ENCODE measurements at regions not wholly inside any gene's neighbourhood (a gene's known extent, or its start where the extent isn't known, plus 50 kb on each side); places are given as distances from the start of the nearest gene placed in this dataset.

DNA sequence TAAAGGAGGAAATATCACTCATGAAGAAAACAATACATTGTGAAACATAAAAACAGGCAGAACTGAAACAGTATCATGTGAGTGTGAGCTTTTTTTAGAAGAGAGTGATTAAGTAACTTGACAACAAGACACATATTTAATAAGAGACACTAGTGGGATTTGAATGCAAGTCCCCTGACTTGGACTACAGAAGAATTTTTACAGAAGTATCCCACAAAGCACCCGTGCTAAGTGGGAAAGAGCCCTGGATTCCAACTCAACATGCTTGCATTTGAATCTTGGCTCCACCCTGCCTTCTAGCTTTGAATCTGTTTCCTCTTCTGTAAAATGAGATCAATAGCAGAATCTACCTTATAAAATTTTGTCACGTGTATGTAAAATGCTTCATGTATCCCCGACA is 166.2 kb downstream of the ZNF365 start:
- in situ Hi-C loops (cut with MboI; ENCODE audit: low pct_unique_long_range_greater_than_20kb, low sequenced_read_pairs) = no loop called here
- no peak for DNase-seq

DNA sequence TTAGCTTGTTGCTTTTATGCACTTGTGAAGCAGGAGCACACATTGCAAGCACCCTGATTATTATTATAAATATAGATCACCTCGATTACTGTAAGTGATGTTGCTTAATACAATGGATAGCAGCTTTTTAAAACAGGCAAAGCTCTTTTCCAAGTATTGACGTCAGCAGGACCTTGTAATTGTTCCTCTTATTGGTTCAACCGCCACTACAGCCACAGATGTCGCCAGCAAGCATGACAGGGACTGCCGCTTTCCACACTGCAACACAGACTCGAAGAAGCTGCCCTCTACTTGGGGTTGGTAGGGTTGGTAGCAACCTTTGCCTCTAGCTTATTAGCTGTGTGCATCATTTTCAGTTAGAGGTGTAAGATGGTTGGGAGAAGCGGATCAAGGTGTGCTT is 167.6 kb downstream of the ZNF365 start:
- in situ Hi-C loops (cut with MboI; ENCODE audit: low pct_unique_long_range_greater_than_20kb, low sequenced_read_pairs) = no loop called here

DNA sequence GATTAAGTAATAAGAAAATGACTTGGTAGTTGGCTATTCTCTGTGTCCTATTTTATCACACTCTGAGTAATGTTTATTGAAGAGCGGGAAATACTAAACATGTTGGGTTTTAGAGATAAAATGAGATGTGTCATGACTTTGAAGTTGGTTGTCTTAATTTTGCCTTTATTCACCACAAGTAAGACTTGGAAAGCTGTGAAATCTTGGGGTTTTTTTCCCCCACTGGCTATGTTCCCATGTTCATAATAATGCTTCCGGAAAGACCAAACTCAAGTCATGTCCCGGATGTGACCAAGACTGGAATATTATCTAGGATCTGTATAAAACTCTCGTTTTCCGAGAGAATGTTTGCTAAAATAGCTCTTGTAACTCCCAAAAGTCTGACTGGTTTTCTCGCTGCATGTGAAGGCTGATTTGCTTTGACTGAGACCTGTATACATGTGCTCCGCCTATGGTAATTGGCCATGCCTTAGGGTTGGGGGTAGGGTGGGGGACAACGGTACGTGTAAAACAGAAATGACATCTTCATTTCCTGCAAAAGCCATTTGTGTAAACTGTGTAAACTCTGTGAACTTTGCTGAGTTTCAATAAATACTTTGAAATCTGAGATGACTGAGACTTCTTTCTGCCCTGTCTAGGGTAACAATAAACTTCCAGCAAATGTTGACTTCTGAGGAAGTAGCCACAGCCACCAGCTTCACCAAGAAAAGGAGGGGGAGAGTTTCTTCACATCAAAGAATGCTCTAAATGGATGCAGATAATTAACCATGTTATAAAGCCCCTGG is 169.6 kb downstream of the ZNF365 start:
- DNase-seq = no peak
- in situ Hi-C loops (cut with MboI; ENCODE audit: low pct_unique_long_range_greater_than_20kb, low sequenced_read_pairs) = no loop called here

More for the DNA sequence above, 167.6 kb downstream of the ZNF365 start:
- peak; percentile 27 for DNase-seq

DNA sequence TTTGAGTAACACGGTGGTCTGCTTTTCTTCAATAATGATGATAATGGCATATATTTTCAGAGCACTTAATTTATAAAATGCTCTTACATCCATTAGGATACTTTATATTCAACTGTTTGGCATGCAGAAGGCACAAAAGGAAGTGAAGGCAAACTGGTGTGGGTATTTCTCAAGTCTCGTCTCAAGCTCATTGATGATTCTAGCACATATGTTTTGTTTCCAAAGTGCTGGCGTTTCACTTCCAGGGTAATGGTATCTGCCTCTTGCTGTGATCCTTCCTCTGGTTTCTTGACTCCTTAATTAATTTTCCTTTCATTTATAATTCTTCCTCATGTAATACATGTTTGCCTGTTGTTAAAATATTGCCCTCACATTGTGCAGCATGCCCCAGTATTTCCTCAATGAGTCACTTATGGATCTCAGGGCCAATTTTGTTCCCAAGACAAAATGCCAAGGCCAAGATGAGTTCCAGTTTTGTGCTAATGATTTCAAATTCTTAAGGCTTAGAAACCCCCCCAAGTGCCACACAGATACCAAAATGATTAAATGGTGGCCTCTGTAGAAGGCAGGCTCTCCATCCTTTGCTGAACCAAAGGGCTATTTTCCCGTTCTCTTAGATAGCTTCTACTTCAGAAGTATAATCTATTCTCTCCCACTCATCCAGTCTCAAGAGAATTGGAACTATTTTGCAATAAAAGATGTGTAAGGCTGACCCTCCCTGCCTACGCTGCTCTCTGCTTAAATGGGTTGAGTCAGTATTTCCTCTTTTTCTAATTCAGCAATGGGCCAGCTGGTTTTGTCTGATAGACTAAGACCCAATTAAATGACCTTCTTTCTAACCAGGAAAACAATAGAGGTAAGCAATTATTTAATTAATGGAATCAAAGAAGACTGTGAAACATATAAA is 171.2 kb downstream of the ZNF365 start:
- DNase-seq = peak; percentile 1
- in situ Hi-C loops (cut with MboI; ENCODE audit: low pct_unique_long_range_greater_than_20kb, low sequenced_read_pairs) = no loop called here

DNA sequence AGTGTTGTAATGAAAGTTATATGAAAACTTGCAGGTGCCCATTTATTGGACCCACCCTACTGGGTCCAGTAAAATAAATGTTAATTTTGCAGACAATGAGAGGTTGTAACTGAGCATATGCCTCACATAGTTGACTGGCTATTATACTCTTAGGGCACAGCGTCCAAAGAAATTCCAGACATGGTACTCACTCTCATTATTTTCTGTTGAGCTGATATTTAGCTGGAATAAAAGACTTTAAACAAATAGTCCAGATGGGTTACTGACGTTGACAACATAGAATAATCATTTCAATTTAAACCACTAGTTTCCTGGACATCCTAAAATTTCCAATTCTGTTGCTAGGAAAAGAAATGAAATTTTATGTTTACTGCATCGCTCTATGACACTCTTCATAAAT is 174.5 kb downstream of the ZNF365 start:
- in situ Hi-C loops (cut with MboI; ENCODE audit: low pct_unique_long_range_greater_than_20kb, low sequenced_read_pairs) = no loop called here

DNA sequence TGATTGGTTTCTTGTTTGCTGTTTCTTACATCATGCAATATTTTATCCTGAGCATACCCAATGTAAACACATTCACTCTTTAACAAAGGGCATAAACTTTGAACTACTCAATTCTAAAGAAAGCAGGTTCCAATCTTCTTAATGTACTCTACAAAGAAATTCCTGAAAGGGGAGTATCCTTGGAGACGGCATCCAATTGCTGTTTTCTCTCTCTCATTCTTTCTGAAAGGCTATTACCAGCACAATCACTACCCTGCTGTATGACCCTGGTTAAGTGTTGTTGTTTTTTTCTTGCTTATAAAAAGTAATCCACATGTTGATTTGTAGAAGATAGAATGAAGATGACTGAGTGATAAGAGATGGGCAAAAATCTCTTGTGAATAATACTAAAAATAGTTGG is 176.0 kb downstream of the ZNF365 start:
- in situ Hi-C loops (cut with MboI; ENCODE audit: low pct_unique_long_range_greater_than_20kb, low sequenced_read_pairs) = no loop called here
- no peak for DNase-seq

More for the DNA sequence above, 174.5 kb downstream of the ZNF365 start:
- no peak for DNase-seq

DNA sequence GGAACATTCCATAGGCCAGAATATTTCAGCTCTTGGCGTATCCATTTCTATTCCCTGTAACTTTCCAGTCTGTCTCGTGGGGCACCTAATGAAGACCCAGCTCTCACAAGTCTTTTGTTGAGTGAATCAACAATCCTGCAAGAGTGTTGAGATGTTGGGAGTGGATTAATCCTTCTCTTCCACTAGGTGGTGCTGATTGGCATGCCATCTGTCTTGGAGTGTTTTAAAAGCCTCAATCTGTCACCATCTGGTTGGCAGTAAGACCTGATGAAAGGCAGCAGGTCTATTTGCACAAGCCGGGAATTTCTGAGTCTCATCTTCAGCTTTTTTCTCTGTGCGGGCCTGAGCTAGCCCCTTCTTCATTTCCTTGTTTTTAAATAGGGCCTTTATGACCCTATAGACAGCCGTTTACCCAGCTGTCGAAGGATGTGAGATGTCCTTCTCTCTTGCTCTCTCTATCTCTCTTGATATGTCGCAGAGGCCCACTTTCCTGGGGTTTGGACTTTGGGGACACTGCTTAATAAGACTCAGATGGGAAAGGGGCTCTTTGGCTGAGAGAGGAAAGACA is 180.5 kb downstream of the ZNF365 start:
- in situ Hi-C loops (cut with MboI; ENCODE audit: low pct_unique_long_range_greater_than_20kb, low sequenced_read_pairs) = no loop called here
- DNase-seq = peak; percentile 27

DNA sequence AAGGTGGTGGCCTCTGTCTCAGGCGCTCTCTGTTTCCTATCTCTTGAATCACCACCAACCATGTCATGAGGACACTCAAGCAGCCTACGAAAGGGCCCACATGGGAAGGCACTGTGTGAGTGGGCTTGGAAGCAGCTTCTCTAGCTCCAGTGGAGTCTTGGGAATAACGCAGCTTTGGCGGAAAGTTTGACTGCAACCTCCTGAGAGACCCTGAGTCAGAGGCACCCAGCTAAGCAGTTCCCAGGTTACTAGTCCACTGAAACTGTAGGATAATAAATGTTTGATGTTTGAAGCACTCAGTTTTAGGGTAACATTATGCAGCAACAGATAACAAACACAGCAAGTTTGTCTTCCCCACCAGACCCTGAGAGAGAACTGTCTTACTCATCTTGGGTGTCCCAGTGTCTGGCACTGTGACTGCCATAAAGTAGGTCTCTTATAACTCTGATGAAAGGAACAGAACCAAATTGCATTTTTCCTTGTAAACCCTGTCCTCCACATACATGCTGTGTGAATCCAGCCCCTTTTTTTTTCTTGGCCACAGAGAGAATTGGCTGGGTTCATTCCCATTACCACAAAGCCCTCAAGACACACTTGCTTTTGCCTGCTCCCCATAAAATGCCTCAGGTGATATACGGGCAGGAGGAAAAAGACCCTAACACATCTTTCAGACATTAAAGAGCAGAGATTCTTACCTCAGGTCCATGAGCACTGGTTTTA is 185.5 kb downstream of the ZNF365 start:
- DNase-seq = no peak
- in situ Hi-C loops (cut with MboI; ENCODE audit: low pct_unique_long_range_greater_than_20kb, low sequenced_read_pairs) = no loop called here

DNA sequence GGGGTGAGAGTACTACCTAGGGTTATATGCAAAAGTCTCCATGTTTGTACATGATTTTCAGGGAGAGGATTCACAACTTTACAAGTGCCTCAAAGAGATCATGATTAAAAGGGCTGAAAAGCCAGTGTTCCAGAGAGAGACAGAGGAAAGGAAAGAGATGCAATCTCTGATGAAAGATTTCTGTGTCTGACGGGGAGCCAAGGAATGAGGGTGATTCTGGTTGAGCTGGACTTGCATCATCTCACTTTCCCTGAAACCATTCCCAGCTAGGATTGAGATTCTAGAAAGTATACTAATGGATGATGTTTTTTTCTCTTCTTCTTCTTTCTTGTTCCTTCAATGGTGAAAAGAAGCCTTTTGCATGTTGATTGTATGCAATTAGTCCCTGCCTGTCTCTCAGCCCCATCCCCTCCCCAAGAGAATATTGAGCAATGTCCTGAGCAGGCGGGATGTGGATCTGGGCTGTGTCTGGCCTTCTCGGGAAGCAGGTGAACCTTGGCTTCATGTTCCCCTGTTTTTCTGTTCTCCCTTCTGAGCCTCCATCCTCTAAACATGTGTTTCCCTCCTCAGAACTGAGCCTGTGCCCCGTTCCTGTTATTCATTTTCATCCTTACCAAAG is 186.1 kb downstream of the ZNF365 start:
- in situ Hi-C loops (cut with MboI; ENCODE audit: low pct_unique_long_range_greater_than_20kb, low sequenced_read_pairs) = no loop called here
- no peak for DNase-seq

DNA sequence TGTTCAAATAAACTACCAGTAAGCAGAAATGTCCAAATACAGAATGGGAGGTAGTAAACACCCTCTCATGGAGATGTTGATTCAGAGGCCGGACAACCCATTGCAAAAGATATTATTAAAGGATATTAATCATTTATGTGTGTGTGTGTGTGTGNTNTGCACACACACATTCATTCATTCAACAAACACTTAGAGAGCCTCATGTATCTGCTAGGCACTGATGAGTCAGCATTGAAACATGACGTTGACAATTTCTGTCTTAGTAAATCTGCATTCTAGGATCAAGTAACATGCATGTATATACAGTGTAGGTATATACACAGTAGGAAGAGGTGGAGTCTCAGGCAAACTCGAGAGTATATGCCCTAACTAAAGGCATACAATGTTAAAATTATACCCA is 187.0 kb downstream of the ZNF365 start:
- DNase-seq = no peak
- in situ Hi-C loops (cut with MboI; ENCODE audit: low pct_unique_long_range_greater_than_20kb, low sequenced_read_pairs) = no loop called here

DNA sequence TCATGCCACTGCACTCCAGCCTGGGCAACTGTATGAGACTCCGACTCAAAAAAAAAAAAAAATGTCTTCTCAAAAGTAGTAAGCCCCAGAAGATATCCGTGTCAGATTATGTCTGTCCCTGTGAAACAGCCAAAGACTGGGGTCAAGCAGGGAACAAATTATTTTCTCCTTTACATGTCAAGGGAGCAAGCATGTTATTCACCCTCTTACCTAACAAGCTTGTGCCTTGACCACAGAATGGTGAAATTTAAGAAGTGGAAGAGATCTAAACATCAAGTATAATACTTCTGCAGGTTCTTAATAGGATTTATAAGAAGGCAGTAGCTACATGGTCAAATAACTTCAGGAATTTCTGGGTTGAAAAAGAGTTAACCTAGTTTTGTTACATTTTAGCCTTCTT is 187.9 kb downstream of the ZNF365 start:
- in situ Hi-C loops (cut with MboI; ENCODE audit: low pct_unique_long_range_greater_than_20kb, low sequenced_read_pairs) = no loop called here
- DNase-seq = no peak

DNA sequence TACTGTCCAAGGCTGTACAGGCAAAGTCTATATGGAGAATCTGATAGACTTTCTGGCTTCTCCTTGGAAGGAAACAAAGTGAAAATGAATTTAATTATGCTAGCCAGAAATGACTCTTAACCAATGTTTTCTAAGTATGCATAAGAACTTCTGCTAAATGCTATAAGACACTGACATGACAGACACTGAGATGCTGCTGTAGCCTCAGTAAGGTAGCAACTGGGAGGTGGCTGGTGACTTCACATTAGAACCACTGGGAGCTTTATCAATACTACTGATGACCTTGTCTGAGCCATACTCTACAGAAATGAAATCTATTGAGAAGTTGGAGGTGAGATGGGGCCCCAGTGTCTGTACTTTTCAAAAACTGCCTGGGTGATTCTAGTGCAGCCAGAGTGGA is 188.6 kb downstream of the ZNF365 start:
- DNase-seq = no peak
- in situ Hi-C loops (cut with MboI; ENCODE audit: low pct_unique_long_range_greater_than_20kb, low sequenced_read_pairs) = no loop called here

DNA sequence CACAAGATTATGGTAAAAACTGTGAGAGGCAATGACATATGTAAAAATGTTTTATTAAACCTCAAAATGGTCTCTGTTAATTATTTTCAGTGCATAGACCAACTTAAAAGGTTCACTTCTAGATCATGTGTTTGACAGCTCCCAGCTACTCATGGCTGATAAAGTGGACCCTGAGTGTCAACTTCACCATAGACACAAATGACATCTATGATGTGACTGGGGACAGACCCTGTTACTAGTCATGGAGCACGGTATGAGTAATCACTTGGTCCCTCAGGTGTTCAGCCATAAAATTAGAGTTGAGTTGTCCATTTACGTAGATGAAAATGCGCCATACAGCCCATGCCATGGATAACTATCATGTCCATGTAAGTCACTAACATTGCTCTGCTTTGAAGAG is 199.8 kb downstream of the ZNF365 start:
- in situ Hi-C loops (cut with MboI; ENCODE audit: low pct_unique_long_range_greater_than_20kb, low sequenced_read_pairs) = no loop called here

DNA sequence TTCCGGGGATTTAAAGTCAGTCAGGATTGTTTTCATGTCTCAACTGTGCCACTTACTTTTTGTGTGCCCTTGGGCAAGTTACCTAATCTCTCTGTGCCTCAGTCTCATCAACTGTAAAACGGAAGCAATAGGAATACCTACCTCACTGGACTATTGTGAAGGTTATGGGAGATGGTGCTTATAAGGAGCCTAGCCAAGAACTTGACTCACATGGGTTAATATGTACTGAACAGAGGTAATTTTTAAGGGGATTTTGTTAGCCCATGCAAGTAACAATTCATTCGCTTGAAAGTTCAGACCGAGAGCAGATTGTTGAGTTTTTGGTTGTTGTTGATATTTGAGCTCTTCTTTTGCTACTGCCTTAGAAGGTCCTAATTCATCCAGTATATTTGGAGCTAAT is 202.9 kb downstream of the ZNF365 start:
- in situ Hi-C loops (cut with MboI; ENCODE audit: low pct_unique_long_range_greater_than_20kb, low sequenced_read_pairs) = no loop called here
- no peak for DNase-seq

More for the DNA sequence above, 199.8 kb downstream of the ZNF365 start:
- DNase-seq = no peak

DNA sequence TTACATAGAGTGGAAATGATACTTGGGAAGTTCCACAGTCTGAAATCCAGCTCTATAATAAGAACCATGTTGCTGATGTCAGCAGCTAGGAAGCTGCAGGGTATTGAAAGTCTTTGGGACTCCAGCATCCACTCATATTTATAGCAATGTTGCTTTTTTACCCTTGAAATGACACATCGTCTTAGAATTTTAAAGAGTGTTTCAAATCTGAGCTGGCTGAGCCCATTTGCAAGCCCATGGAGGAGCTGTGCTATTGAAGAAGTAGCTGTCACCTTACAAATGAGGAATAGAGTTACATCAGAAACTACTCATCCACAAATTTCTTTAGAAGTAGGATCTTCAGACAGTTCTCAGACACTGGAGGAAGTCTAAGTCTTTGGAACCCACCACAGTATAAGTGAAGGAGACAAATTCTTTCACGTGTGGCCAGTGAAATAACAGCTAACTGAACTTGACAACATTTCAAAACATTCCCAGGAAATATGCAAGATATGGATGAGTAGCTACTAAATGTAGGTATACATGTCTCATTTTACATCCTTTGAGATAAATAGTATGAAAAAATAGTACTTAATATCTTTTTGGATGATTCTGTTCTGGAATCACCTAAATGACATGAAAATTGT is 203.6 kb downstream of the ZNF365 start:
- in situ Hi-C loops (cut with MboI; ENCODE audit: low pct_unique_long_range_greater_than_20kb, low sequenced_read_pairs) = no loop called here
- no peak for DNase-seq

DNA sequence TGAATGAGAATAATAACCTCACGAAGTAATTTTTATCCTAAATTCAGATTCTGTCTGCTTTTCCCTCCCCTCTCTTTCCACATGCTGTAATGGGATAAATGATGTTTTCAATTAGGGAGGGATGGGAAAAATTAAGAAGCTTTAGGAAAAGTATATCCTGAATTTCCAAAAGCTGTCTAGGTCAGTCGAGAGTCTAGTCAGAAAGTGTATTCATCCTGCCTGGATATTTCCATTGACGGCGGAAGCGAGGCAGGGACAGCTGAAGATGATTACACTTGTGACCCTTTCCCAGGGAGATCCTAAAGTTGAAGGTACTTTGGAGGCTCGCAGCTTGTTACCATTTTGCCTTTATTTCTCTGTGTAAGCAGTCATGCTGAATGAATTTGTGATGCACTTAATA is 204.1 kb downstream of the ZNF365 start:
- in situ Hi-C loops (cut with MboI; ENCODE audit: low pct_unique_long_range_greater_than_20kb, low sequenced_read_pairs) = no loop called here

DNA sequence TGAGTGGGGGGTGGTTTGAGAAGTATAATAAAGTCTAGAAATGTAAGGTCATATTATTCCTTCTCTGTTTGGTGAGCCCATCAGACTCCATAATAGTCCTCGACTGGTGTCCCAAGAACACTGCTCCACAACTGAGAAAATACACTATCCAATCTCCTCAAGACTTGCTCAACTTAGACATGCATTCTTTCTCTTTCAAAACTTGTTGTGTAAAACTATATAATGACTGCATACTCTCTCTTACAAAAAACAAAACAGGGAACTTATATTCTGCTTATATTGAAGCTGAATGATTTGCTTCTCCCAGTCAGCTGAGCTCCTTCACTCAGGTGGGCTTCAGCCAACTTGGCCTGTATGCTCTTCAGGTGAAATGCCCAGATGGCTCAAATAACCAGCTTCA is 204.7 kb downstream of the ZNF365 start:
- DNase-seq = no peak
- in situ Hi-C loops (cut with MboI; ENCODE audit: low pct_unique_long_range_greater_than_20kb, low sequenced_read_pairs) = no loop called here

More for the DNA sequence above, 204.1 kb downstream of the ZNF365 start:
- DNase-seq = no peak

DNA sequence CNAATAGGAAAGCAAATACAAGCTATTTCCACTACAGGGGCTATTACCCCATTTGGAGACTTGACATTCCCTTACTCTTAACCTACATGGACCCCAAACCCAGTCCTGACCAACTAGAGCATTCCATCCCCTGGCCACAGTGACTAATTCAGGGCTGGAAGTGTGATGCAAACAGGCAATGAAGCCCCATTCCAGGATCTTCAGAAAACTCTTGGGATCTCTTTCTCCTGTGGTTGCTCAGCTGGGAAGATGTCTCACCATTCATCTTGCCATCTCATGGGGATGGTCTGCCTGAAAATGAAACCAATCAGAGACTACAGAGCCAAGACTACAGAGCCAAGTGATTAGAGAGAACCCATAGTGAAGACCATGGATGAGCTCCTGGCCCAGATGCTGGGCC is 206.2 kb downstream of the ZNF365 start:
- in situ Hi-C loops (cut with MboI; ENCODE audit: low pct_unique_long_range_greater_than_20kb, low sequenced_read_pairs) = no loop called here
- no peak for DNase-seq

DNA sequence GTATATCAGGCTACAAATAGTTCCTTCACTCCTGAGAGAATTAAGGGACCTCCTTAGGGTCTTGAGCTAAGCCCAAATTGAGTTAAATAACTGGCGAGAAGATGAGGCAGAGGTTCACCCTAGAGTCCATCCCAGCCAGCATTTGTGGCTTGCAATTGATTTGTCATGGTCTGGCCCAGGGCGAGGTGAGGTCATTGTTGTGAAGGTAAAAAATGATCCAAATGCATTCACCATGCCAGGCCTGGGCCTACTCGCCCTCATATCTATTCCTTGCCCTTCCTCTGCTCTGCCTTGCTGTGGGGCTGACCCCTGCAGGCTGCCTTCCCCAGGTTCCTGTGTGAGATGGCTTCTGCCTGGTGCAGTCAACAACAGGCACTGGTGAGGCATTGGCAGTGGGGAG is 207.2 kb downstream of the ZNF365 start:
- in situ Hi-C loops (cut with MboI; ENCODE audit: low pct_unique_long_range_greater_than_20kb, low sequenced_read_pairs) = no loop called here

More for the DNA sequence above, 207.2 kb downstream of the ZNF365 start:
- no peak for DNase-seq

Data from KBM-7 (cell line).